ENCODE measurements at regions not wholly inside any gene's neighbourhood (a gene's known extent, or its start where the extent isn't known, plus 50 kb on each side); places are given as distances from the start of the nearest gene placed in this dataset.

DNA sequence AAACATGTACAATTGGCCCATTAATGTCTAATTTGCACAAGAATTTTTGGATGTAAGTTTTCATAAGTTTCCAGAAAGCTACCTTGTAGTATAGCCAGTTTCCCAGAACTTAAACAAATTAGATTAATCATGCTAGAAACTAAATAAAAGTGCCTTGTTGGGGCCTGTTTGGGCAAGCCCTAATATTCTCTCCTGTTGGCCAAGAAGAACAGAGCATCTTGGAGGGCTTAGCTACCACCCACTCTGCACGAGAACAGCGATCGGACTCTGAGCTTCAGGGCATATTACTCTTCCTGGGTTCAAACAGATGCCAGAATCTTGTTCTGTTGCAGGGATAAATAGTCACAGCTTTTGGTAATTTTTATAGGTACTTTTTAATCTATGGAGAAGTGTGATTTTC lies 88.2 kb downstream of the GAS1 start:
- no peak overlapping the region for H3K27ac ChIP-seq
- H3K4me3 ChIP-seq (ENCODE audit: low read depth, low read length), result no peak overlapping the region
- no peak for TF ChIP-seq CTCF (IDR thresholded peaks at IDR 0.05; ENCODE audit: low read depth, low read length, missing control alignments)
- no peaks in the 10 kb centered on the region for H3K36me3 ChIP-seq (replicated peaks)
- no peaks in the 10 kb centered on the region for H3K27me3 ChIP-seq (replicated peaks)
- in situ Hi-C loops (cut with HindIII; ENCODE audit: low pct_ligation_motif_present, low sequenced_read_pairs), result no loop called here
- DNase-seq, result no peak

- no peak overlapping the region for H3K4me3 ChIP-seq (ENCODE audit: low read depth, low read length)
- in situ Hi-C loops (cut with HindIII; ENCODE audit: low pct_ligation_motif_present, low sequenced_read_pairs), result no loop called here
These were observed 89.3 kb downstream of the GAS1 start for GRCh38 chr9:86858009-86858408.

GRCh38 chr9:86856259-86856658 lies 91.0 kb downstream of the GAS1 start:
- Histone ChIP-seq H3K27ac (no peak overlapping the region), H3K4me3 (ENCODE audit: low read depth, low read length) (no peak overlapping the region), H3K36me3 (replicated peaks) (no peaks in the 10 kb centered on the region), H3K27me3 (replicated peaks) (no peaks in the 10 kb centered on the region)
- in situ Hi-C loops (cut with HindIII; ENCODE audit: low pct_ligation_motif_present, low sequenced_read_pairs), result no loop called here
- no peak for DNase-seq
- TF ChIP-seq CTCF (IDR thresholded peaks at IDR 0.05; ENCODE audit: low read depth, low read length, missing control alignments), result no peak

More at GRCh38 chr9:86858009-86858408, 89.3 kb downstream of the GAS1 start:
- no peak overlapping the region for H3K27ac ChIP-seq
- no peaks in the 10 kb centered on the region for H3K36me3 ChIP-seq (replicated peaks)
- no peak for TF ChIP-seq CTCF (IDR thresholded peaks at IDR 0.05; ENCODE audit: low read depth, low read length, missing control alignments)
- no peaks in the 10 kb centered on the region for H3K27me3 ChIP-seq (replicated peaks)
- DNase-seq, result no peak

DNA sequence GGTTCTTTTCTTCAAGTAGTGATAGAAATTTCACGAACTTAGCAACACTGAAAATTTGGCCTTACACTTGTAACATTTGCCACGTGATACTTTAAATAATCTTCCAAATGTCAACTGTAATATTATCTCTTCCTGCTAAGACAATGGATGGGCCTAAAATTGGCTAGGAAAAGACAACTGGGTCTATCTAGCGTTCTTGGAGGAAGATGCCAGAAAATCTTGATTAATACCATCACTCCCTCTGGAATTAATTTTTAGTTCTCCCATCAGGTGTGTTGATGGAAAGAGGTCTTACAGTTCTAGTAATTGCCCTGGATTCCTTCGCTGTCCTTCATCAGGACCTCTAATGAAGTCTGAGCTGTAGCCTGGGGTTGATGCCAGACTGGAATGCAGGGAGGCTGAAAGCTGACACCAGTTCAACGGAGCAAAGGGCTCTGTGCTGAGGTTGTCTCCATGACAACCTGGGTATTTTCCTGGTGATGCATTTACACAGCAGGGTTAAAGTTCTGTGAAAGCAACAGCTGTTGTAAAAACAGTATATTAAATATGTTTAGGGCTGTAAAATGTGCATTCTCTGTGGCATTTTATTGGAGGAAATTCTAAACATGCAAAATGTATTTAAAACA lies 92.3 kb downstream of the GAS1 start:
- H3K4me3 ChIP-seq (ENCODE audit: low read depth, low read length), result no peak overlapping the region
- H3K27me3 ChIP-seq (replicated peaks), result no peaks in the 10 kb centered on the region
- no peak for TF ChIP-seq CTCF (IDR thresholded peaks at IDR 0.05; ENCODE audit: low read depth, low read length, missing control alignments)
- in situ Hi-C loops (cut with HindIII; ENCODE audit: low pct_ligation_motif_present, low sequenced_read_pairs), result no loop called here
- no peak overlapping the region for H3K27ac ChIP-seq
- peak; percentile 89 for DNase-seq
- H3K36me3 ChIP-seq (replicated peaks), result no peaks in the 10 kb centered on the region

DNA sequence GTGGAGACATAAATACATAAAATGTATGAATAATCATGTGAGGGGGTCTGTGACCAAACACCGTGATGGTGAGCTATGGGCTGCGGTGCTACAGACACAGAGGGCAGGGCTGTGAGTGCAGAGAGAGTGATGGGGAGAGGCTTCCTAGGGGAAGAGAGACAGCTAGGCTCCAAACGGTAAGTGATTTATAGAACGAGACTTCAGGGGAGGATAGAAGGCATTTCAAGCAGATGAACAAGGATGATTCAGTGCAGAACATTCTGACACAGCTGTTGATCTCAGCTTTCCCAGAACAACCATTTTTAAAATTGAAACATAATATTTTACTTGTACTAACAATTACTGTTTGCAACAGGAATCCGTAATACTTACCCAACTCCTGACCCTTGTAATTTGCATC lies 100.7 kb downstream of the GAS1 start:
- TF ChIP-seq CTCF (IDR thresholded peaks at IDR 0.05; ENCODE audit: low read depth, low read length, missing control alignments), result no peak
- Histone ChIP-seq H3K36me3 (replicated peaks) (no peaks in the 10 kb centered on the region), H3K27me3 (replicated peaks) (no peaks in the 10 kb centered on the region), H3K4me3 (ENCODE audit: low read depth, low read length) (no peak overlapping the region), H3K27ac (no peak overlapping the region)
- in situ Hi-C loops (cut with HindIII; ENCODE audit: low pct_ligation_motif_present, low sequenced_read_pairs), result no loop called here
- DNase-seq, result no peak

- Histone ChIP-seq H3K27ac (no peak overlapping the region), H3K4me3 (ENCODE audit: low read depth, low read length) (no peak overlapping the region), H3K36me3 (replicated peaks) (no peaks in the 10 kb centered on the region), H3K27me3 (replicated peaks) (no peaks in the 10 kb centered on the region)
- no peak for DNase-seq
- TF ChIP-seq CTCF (IDR thresholded peaks at IDR 0.05; ENCODE audit: low read depth, low read length, missing control alignments), result no peak
- in situ Hi-C loops (cut with HindIII; ENCODE audit: low pct_ligation_motif_present, low sequenced_read_pairs), result no loop called here
These were observed 104.1 kb downstream of the GAS1 start for GRCh38 chr9:86843206-86843605.
